T-helper 2 cell treated with Interferon-gamma antibody and Interleukin-4, amounts not matched to agents 5 μg/mL and 100 μg/mL, for 36 hours (primary cell): ENCODE measurements at regions not wholly inside any gene's neighbourhood (a gene's known extent, or its start where the extent isn't known, plus 50 kb on each side); places are given as distances from the start of the nearest gene placed in this dataset.
"Not testable (repeated sequence)": the region's sequence is repeated elsewhere in the genome, so short reads cannot be mapped to it uniquely, and the experiment has no call there.

Experiments
- DNase-seq: peaks from one replicate; pipeline ENCODE4 v3.0.0; 2021; ENCODE audit warnings: low spot score
- H3K27ac Mint-ChIP-seq: one replicate; pipeline ENCODE4 v1.8.0; 2021; ENCODE audit warnings: mild to moderate bottlenecking, mixed read lengths
- H3K27me3 Mint-ChIP-seq: one replicate; pipeline ENCODE4 v1.8.0; 2021; ENCODE audit warnings: low read depth, mixed read lengths
- H3K36me3 Mint-ChIP-seq: one replicate; pipeline ENCODE4 v1.8.0; 2021; ENCODE audit warnings: low read depth, mixed read lengths
- H3K4me1 Mint-ChIP-seq: one replicate; pipeline ENCODE4 v1.8.0; 2021; ENCODE audit warnings: low read depth, mixed read lengths
- H3K4me3 Mint-ChIP-seq: one replicate; pipeline ENCODE4 v1.8.0; 2022; ENCODE audit warnings: mild to moderate bottlenecking, moderate library complexity, mixed read lengths
- H3K9me3 Mint-ChIP-seq: one replicate; pipeline ENCODE4 v1.8.0; 2021; ENCODE audit warnings: mixed read lengths

GRCh38 chr3:174581558-174581957, 277.6 kb upstream of the NAALADL2 start:
- Mint-ChIP-seq H3K9me3 (no peaks in the 10 kb centered on the region), H3K36me3 (no peaks in the 10 kb centered on the region), H3K27ac (no peak overlapping the region), H3K27me3 (no peaks in the 10 kb centered on the region), H3K4me1 (no peaks in the 10 kb centered on the region), H3K4me3 (no peak overlapping the region)
- DNase-seq = no peak

- no peaks in the 10 kb centered on the region for H3K4me1 Mint-ChIP-seq
- H3K9me3 Mint-ChIP-seq = peaks cover 4% of the 10 kb centered on the region
- no peaks in the 10 kb centered on the region for H3K36me3 Mint-ChIP-seq
- H3K4me3 Mint-ChIP-seq = no peak overlapping the region
- no peaks in the 10 kb centered on the region for H3K27me3 Mint-ChIP-seq
- DNase-seq = no peak
- H3K27ac Mint-ChIP-seq = no peak overlapping the region
Observed at GRCh38 chr3:174583396-174583795, 275.7 kb upstream of the NAALADL2 start.

GRCh38 chr3:174587137-174587536, 272.0 kb upstream of the NAALADL2 start:
- not testable (repeated sequence) for H3K4me1 Mint-ChIP-seq, H3K36me3 Mint-ChIP-seq, H3K27me3 Mint-ChIP-seq, H3K4me3 Mint-ChIP-seq, H3K27ac Mint-ChIP-seq, H3K9me3 Mint-ChIP-seq, DNase-seq

GRCh38 chr3:174596447-174596982, 262.6 kb upstream of the NAALADL2 start:
- H3K4me1 Mint-ChIP-seq = no peaks in the 10 kb centered on the region
- no peak overlapping the region for H3K27ac Mint-ChIP-seq
- H3K36me3 Mint-ChIP-seq = no peaks in the 10 kb centered on the region
- no peaks in the 10 kb centered on the region for H3K27me3 Mint-ChIP-seq
- H3K4me3 Mint-ChIP-seq = no peak overlapping the region
- H3K9me3 Mint-ChIP-seq = peaks cover 6% of the 10 kb centered on the region
- no peak for DNase-seq

- no peak overlapping the region for H3K4me3 Mint-ChIP-seq
- H3K27ac Mint-ChIP-seq = no peak overlapping the region
- H3K9me3 Mint-ChIP-seq = peaks cover 6% of the 10 kb centered on the region
- H3K4me1 Mint-ChIP-seq = no peaks in the 10 kb centered on the region
- no peaks in the 10 kb centered on the region for H3K36me3 Mint-ChIP-seq
- H3K27me3 Mint-ChIP-seq = no peaks in the 10 kb centered on the region
- no peak for DNase-seq
Observed at GRCh38 chr3:174598885-174599439, 260.2 kb upstream of the NAALADL2 start.

GRCh38 chr3:174613173-174613572, 246.0 kb upstream of the NAALADL2 start:
- Mint-ChIP-seq H3K27ac (no peak overlapping the region), H3K4me1 (no peaks in the 10 kb centered on the region), H3K36me3 (no peaks in the 10 kb centered on the region), H3K27me3 (no peaks in the 10 kb centered on the region), H3K4me3 (no peak overlapping the region), H3K9me3 (peaks cover 11% of the 10 kb centered on the region)
- no peak for DNase-seq

- no peaks in the 10 kb centered on the region for H3K4me1 Mint-ChIP-seq
- DNase-seq = no peak
- H3K27ac Mint-ChIP-seq = no peak overlapping the region
- no peaks in the 10 kb centered on the region for H3K36me3 Mint-ChIP-seq
- H3K4me3 Mint-ChIP-seq = no peak overlapping the region
- no peaks in the 10 kb centered on the region for H3K27me3 Mint-ChIP-seq
- peaks cover 11% of the 10 kb centered on the region for H3K9me3 Mint-ChIP-seq
Observed at GRCh38 chr3:174614036-174614435, 245.1 kb upstream of the NAALADL2 start.

- Mint-ChIP-seq H3K27ac (no peak overlapping the region), H3K9me3 (no peaks in the 10 kb centered on the region), H3K4me1 (no peaks in the 10 kb centered on the region), H3K36me3 (no peaks in the 10 kb centered on the region), H3K27me3 (no peaks in the 10 kb centered on the region), H3K4me3 (no peak overlapping the region)
- no peak for DNase-seq
Observed at GRCh38 chr3:174618368-174619080, 240.6 kb upstream of the NAALADL2 start.

- Mint-ChIP-seq H3K27ac (no peak overlapping the region), H3K4me3 (no peak overlapping the region), H3K36me3 (no peaks in the 10 kb centered on the region), H3K27me3 (no peaks in the 10 kb centered on the region), H3K9me3 (no peaks in the 10 kb centered on the region), H3K4me1 (no peaks in the 10 kb centered on the region)
- no peak for DNase-seq
Observed at GRCh38 chr3:174619239-174619638, 239.9 kb upstream of the NAALADL2 start.

GRCh38 chr3:174620138-174620537, 239.0 kb upstream of the NAALADL2 start:
- H3K4me1 Mint-ChIP-seq = no peaks in the 10 kb centered on the region
- DNase-seq = no peak
- H3K9me3 Mint-ChIP-seq = no peaks in the 10 kb centered on the region
- no peak overlapping the region for H3K27ac Mint-ChIP-seq
- H3K4me3 Mint-ChIP-seq = no peak overlapping the region
- no peaks in the 10 kb centered on the region for H3K27me3 Mint-ChIP-seq
- H3K36me3 Mint-ChIP-seq = no peaks in the 10 kb centered on the region

GRCh38 chr3:174620855-174621472, 238.2 kb upstream of the NAALADL2 start:
- Mint-ChIP-seq H3K27ac (no peak overlapping the region), H3K9me3 (no peaks in the 10 kb centered on the region), H3K27me3 (no peaks in the 10 kb centered on the region), H3K4me3 (no peak overlapping the region), H3K36me3 (no peaks in the 10 kb centered on the region), H3K4me1 (no peaks in the 10 kb centered on the region)
- DNase-seq = no peak

- Mint-ChIP-seq H3K36me3 (no peaks in the 10 kb centered on the region), H3K27ac (no peak overlapping the region), H3K4me1 (no peaks in the 10 kb centered on the region), H3K4me3 (no peak overlapping the region), H3K27me3 (no peaks in the 10 kb centered on the region), H3K9me3 (no peaks in the 10 kb centered on the region)
- DNase-seq = no peak
Observed at GRCh38 chr3:174633342-174633741, 225.8 kb upstream of the NAALADL2 start.

GRCh38 chr3:174636451-174636850, 222.7 kb upstream of the NAALADL2 start:
- Mint-ChIP-seq H3K4me3 (no peak overlapping the region), H3K9me3 (no peaks in the 10 kb centered on the region), H3K27ac (no peak overlapping the region), H3K4me1 (no peaks in the 10 kb centered on the region), H3K36me3 (no peaks in the 10 kb centered on the region), H3K27me3 (no peaks in the 10 kb centered on the region)
- no peak for DNase-seq

GRCh38 chr3:174639406-174639805, 219.7 kb upstream of the NAALADL2 start:
- Mint-ChIP-seq H3K27me3 (no peaks in the 10 kb centered on the region), H3K4me1 (no peaks in the 10 kb centered on the region), H3K9me3 (no peaks in the 10 kb centered on the region), H3K36me3 (no peaks in the 10 kb centered on the region), H3K4me3 (no peak overlapping the region), H3K27ac (no peak overlapping the region)
- DNase-seq = no peak
